HG03442 (cell line): ENCODE measurements at regions not wholly inside any gene's neighbourhood (a gene's known extent, or its start where the extent isn't known, plus 50 kb on each side); places are given as distances from the start of the nearest gene placed in this dataset.
"Not testable (repeated sequence)": the region's sequence is repeated elsewhere in the genome, so short reads cannot be mapped to it uniquely, and the experiment has no call there.

Experiments
- ATAC-seq: cut with Tn5 transposase; IDR thresholded peaks from one replicate; pipeline ENCODE4 v1.9.1; 2021; ENCODE audit warnings: mild to moderate bottlenecking, moderate library complexity; ENCODE audit not compliant: unreplicated experiment

DNA sequence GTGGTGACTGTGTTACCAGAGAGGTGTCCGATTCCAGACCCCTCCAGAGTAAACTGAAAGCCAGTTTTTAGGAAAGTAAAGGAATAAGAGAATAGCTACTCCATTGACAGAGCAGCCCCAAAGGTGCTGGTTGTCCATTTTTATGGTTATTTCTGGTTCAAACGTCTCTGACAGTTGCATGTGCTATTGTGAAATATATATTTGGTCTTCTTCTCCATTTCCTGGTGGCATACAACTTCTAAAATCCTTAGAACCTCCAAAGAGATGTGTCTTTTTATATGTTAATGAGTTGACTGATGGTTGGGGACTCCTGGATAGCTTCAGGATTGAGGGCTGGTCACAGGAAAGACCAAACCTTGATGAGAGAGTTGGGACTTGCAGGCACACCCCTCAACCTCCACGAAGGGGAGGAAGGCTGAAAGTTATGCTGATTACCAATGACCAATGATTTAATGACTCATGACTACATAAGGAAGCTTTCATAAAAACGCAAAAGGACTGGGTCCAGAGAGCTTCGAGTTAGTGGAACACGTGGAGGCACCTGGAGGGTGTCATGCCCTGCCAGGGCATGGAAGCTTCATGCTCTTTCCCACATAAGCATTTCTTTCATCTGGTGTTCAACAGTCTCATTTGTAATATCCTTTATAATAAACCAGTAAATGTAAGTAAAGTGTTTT is 100.7 kb downstream of the SLC16A1 start:
- ATAC-seq: no peak

DNA sequence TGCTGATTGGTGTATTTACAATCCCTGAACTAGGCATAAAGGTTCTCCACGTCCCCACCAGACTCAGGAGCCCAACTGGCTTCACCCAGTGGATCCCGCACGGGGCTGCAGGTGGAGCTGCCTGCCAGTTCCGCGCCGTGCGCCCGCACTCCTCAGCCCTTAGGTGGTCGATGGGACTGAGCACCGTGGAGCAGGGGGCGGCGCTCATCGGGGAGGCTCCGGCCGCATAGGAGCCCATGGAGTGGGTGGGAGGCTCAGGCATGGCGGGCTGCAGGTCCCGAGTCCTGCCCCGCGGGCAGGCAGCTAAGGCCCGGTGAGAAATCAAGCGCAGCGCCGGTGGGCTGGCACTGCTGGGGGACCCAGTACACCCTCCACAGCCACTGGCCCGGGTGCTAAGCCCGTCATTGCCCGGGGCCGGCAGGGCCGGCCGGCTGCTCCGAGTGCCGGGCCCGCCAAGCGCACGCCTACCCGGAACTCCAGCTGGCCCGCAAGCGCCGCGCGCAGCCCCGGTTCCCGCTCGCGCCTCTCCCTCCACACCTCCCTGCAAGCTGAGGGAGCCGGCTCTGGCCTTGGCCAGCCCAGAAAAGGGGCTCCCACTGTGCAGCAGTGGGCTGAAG is 101.5 kb downstream of the SLC16A1 start:
- not testable (repeated sequence) for ATAC-seq

DNA sequence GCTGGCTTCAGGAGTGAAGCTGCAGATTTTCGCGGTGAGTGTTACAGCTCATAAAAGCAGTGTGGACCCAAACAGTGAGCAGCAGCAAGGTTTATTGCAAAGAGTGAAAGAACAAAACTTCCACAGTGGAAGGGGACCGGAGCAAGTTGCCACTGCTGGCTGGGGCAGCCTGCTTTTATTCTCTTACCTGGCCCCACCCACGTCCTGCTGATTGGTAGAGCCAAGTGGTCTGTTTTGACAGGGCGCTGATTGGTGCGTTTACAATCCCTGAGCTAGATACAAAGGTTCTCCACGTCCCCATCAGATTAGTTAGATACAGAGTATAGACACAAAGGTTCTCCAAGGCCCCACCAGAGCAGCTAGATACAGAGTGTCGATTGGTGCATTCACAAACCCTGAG is 102.1 kb downstream of the SLC16A1 start:
- ATAC-seq: not testable (repeated sequence)

DNA sequence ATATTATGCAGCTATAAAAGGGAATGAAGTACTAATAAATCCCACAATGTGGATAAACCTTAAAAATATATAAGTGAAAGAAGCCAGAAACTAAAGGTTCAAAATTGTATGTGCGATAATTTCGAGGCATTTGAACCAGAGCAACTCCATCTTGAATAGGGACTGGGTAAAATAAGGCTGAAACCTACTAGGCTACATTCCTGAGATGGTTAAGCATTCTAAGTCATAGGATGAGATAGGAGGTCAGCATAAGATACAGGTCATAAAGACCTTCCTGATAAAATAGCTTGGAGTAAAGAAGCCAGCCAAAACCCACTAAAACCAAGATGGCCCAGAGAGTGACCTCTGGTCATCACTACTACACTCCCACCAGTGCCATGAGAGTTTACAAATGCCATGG is 103.1 kb downstream of the SLC16A1 start:
- ATAC-seq: no peak

DNA sequence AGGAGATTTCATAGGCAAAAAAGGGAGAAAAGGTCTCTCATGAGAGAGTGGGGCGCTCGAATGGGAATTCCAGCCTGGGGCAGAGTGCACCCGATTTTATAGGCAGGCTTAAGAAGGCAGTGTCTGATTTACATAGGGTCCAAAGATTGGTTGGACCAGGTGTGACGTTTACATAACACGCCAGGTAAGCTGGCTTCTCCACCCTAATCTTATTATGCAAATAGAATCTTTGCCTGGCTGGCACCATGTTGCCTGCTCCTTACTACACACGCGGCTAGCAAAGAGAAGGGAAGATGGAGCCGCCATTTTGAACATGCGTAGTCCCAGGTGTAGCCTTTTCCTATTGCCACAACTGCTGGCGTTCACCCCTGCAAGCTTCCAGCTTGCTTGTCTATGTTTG is 103.7 kb downstream of the SLC16A1 start:
- no peak for ATAC-seq

DNA sequence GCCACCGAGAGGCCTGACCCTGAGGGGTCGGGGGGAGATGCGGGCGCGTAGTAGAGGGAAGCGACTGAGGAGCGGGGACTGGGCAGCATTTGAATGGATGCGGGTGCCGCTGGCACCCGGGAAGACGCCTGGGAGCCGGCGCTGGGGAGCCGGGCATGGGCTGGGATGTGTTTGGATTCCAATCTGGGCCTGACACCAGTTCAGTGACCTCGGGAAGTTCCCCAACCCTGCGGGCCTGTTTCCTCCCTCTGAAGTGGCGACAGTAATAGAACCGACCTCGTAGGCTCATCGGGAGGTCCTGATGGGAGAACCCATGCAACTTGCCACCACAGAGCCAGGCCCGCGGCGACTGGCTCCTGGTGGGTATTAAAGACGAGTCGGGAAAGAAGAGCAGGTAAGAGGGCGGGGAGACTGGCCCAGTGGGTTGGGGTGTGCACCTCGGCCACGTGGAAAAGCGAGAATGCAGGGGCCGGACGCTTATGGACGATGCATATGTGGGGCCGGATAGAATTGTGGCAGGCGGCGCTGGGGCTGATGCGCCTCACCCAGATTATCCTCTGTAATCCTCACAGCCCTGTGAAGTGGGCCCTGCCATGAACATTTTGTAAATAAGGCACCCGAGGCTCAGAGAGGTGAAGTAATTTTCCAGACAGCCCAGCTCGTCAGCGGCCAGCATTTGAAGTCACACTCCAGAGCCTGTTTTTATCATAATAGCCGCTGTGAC is 105.8 kb downstream of the SLC16A1 start:
- no peak for ATAC-seq

DNA sequence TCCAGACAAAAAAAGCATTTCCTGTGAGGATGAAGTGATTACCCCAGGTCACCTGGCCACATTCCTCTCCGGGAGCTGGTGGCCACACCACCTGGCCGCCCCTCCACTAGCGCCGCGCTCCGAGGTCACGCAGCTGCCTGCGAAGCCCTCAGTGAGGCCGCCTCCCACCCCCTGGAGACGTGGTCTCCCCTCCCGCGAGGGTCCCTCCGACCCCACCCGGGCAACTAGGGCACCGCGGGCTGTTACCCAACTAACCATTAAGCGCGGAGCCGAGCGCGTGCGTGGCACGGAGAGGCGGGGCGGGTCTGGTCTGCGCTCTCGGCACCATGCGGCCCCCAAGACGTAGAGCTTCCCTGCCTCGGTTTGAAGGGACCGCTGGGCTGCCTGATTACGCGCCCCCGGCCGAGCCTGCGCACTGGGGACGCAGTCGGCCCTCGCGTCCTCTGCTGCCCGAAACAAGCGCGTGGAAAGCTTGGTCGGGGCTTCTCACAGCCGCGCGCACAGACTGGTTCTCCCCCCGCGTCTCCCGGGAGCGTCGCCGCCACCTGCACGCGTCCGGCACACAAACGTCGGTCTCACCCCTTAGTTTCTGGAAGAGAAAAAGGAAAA is 106.5 kb downstream of the SLC16A1 start:
- ATAC-seq: no peak

DNA sequence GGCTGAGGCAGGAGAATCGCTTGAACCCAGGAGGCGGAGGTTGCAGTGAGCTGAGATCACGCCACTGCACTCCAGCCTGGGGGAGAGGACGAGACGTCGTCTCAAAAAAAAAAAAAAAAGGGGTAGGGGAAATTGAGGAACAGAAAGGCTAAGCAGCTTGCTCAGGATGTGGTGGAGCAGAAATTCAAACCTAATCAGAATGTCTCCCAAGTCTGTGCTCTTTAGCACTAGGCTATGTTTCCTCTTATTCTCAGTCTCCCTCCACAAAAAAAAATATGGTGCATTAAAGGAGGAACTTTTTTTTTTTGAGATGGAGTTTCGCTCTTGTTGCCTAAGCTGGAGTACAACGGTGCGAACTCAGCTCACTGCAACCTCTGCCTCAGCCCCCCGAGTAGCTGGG is 114.2 kb downstream of the SLC16A1 start:
- no peak for ATAC-seq

DNA sequence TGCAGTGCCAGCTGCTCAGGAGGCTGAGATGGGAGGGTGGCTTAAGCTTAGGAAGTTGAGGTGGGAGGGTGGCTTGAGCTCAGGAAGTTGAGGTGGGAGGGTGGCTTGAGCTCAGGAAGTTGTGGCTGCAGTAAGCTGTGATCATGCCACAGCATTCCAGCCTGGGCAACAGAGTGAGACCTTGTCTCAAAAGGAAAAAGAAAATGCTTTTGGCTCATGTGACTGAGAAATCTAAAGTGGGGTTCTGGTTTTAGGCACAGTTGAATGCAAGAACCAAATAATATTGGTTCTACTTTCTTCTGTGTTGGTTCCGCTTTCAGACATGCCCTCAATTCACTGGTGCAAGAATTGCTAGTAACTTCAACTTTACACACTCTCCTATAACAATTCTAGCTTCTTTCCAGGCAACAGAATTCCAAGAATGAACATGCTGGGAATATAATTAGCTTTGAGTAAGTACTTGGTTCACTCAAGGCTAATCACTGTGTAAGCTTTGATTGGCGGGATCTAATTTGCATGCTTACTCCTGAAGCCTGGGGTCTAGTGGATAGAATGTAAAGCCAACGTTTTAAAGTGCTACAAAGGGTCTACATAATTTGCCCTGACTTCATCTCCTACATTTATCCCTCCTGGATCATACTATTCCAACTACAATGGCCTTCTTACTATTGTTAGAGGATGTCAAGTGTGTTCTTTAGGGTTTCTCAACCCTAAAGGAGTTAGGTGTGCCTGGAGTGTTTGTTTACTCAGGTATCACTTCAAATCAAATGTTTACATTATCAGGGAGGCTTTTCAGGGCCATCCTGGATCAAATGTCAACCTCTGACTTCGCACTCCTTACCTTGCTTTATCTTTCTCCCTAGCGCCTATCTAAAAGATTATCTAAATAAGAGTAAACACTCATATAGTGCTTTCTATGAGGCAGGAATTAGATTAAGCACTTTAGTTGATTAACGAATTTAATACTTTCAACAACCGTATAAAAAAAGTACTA is 115.1 kb downstream of the SLC16A1 start:
- ATAC-seq: no peak

DNA sequence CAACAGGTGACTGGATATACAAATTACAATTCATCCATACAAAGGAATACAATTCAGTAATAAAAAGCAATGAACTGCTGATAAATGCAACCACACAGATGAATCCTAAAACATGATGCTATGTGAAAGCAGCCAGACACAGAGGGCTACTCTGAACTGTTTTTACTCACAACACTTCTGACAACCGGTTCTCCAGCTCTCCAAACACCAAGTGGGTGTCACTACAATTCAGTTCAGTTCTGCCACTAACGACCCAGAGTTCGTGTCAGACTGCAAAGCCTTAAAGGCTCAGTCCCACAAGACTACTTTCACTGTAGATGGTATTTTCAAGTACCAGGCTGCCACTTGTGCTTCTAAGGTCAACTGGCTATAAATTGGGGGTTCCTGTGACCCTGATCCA is 119.4 kb downstream of the SLC16A1 start:
- no peak for ATAC-seq

DNA sequence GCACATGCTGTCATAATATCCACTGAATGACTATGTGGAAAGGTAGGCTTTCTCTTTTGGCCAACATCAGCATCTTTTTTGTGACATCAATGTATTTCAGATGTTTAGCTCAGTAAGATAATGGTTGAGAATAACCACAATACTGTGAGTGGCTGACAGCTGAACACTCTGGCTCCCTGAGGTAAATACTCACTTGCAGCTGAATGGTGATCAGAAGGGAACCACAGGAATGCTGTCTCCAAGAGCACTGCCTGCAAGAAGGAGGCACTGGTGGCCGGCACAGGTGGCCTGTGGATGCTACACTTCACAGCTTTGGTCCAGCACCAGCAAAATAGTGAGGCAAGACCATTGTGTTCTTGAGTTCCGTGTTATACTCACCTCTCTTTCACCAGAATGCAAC is 118.7 kb upstream of the PPM1J start:
- ATAC-seq: no peak

DNA sequence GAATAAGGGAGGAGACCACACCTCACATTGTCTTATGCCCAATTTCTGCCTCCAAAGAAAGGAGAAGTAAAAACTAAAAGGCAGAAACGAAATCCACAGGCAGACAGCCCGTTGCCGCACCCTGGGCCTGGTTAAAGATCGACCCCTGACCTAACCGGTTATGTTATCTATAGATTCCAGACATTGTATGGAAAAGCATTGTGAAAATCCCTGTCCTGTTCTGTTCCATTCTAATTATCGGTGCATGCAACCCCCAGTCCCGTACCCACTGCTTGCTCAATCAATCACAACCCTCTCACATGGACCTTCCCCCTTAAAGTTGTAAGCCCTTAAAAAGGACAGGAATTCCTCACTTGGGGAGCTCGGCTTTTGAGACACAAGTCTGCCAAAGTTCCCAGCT is 117.1 kb upstream of the PPM1J start:
- ATAC-seq: not testable (repeated sequence)

DNA sequence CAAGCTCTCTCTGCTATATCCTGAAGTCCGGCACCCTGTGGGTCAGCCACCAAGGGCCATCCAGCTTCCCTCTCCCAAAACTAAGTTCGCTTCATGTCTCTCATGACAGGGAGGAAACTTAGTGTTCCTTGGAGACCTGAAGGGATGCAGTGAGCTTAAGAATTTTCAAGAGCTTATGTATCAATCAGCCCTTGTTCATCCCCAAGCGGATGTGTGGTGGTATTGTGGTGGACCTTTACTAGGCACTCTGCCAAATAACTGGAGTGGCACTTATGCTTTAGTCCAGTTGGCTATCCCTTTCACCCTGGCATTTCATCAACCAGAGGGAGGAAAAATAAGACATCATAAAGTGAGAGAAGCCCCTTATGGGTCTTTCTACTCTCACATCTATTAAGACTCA is 114.6 kb upstream of the PPM1J start:
- not testable (repeated sequence) for ATAC-seq

DNA sequence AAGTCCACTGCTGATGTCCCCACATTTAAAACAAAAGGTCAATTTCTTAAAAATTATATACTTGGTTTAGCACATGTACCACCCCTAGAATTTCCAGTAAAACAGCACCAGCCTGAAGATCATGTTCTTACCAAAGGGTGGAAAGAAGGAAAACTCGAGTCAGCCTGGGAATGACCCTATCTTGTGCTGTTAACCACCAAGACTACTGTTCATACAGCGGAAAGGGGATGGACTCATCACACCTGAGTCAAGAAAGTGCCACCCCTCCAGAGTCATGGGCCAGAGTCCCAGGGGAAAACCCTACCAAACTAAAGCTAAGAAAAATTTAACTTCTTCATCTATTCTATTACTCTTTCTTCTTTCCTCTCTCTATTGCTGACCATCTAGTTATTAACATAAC is 113.6 kb upstream of the PPM1J start:
- no peak for ATAC-seq

DNA sequence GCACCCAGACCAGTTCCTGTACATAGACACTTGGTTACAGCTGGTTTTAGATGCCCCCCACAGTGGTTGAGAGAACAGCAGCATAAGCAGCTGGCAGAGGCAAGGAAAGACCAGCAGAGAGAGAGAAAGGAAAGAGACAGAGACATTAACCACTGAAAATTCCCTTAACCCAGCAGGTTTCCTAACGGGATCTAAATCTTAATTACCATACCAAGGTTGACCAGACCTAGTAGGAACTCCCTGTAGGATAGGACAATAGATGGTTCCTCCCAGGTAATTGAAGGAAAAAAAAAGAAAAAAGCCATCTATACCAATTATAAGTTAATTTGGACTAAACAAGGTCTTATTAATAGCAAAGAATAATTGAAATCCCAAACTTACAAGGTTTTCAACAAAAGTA is 112.3 kb upstream of the PPM1J start:
- ATAC-seq: not testable (repeated sequence)

DNA sequence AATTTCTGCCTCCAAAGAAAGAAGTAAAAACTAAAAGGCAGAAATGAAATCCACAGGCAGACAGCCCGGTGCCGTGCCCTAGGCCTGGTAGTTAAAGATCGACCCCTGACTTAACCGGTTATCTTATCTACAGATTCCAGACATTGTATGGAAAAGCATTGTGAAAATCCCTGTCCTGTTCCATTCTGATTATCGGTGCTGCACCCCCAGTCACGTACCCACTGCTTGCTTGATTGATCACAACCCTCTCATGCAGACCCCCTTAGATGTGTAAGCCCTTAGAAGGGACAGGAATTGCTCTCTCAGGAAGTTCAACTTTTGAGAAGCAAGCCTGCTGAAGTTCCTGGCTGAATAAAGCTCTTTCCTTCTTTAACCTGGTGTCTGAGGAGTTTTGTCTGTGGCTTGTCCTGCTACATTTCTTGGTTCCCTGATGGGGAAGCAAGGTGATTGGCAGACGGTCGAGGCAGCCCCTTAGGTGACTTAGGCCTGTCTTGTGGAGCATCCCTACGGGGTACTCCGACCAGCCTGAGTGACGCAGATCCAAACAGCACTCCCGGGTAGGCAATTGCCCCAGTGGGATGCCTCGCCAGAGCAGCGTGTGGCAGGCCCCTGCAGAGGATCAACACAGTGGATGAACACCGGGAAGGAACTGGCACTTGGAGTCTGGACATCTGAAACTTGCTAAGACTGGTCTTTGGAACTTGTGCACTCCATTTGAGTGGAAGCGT is 111.2 kb upstream of the PPM1J start:
- ATAC-seq: no peak

DNA sequence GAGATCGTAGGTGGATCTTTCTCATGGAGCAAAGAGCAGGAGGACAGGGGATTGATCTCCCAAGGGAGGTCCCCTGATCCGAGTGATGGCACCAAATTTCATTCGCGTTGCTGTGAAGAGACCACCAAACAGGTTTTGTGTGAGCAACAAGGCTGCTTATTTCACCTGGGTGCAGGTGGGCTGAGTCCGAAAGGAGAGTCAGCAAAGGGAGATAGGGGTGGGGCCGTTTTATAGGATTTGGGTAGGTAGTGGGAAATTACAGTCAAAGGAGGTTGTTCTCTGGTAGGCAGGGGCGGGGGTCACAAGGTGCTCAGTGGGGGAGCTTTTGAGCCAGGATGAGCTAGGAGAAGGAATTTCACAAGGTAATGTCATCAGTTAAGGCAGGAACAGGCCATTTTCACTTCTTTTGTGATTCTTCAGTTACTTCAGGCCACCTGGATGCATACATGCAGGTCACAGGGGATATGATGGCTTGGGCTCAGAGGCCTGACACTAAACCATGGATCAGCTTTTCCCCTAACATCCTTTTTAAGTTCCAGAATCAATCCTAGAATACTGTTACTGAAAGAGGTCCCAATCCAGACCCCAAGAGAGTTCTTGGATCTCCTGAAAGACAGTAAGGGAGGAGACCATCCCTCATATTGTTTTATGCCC is 110.6 kb upstream of the PPM1J start:
- ATAC-seq: not testable (repeated sequence)

DNA sequence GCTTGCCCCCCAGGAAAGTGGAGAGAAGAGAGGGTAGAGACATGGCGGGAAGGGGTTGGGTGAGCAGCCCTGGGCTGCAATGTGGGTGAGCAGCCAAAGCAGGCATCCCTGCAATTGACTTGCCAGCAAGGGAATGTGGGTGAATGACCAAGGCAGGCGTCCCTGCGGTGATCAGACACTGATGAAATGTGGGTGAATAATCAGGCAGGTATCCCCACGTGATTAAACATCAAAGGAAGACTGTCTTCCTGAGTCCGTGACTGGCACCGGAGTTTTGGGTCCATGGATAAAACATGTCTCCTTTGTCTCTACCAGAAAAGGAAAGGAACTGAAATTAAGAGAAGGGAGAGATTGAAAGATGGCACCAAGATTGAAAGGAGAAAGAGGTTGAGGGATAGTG is 109.9 kb upstream of the PPM1J start:
- ATAC-seq: not testable (repeated sequence)

DNA sequence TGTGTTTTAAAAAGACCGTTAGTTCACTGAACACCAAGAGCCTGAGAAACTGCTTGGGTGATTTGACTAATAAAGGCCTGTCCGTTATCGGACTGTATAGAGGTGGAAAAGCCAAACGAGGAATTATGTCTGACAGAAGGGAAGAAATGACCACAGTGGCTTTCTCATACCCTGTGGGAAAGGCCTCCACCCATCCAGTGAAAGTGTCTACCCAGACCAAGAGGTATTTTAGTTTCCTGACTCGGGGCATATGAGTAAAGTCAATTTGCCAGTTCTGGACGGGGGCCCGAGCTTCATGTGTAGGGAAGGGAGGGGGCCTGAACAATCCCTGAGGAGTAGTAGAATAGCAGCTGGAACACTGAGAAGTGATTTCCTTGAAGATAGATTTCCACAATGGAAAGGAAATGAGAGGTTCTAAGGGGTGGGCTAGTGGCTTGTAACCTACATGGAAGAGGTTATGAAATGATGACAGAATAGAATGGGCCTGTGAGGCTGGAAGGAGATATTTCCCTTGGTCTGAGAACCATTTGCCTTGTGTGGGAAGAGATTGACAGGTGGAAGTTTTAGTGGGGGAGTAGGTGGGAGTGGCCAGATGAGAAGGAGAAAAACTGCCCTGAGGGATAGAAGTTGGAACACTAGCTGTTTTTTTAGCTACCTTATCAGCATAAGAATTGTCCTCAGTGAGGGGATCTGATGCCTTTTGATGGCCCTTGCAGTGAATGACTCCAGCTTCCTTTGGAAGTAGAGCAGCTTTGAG is 106.4 kb upstream of the PPM1J start:
- ATAC-seq: not testable (repeated sequence)
